WTC11 (cell line): ENCODE measurements at regions not wholly inside any gene's neighbourhood (a gene's known extent, or its start where the extent isn't known, plus 50 kb on each side); places are given as distances from the start of the nearest gene placed in this dataset.

ENCODE experiments used
- CREB1 ChIP-seq: sonication (generic); formaldehyde crosslinking; IDR thresholded peaks from 2 replicates; pipeline ENCODE4 v1.8.0; 2023; ENCODE audit warnings: mild to moderate bottlenecking, missing genetic modification reagents
- ETV6 ChIP-seq: sonication (generic); formaldehyde crosslinking; IDR thresholded peaks from 2 replicates; pipeline ENCODE4 v1.8.1; 2022; ENCODE audit warnings: mild to moderate bottlenecking, missing genetic modification reagents
- IRF2 ChIP-seq: sonication (generic); formaldehyde crosslinking; IDR thresholded peaks from 2 replicates; pipeline ENCODE4 v1.8.0; 2022; ENCODE audit warnings: low read depth, missing genetic modification reagents, borderline replicate concordance
- JUN ChIP-seq: sonication (generic); formaldehyde crosslinking; IDR thresholded peaks from 2 replicates; pipeline ENCODE4 v1.8.0; 2023; ENCODE audit warnings: mild to moderate bottlenecking, missing genetic modification reagents
- NR3C1 ChIP-seq: sonication (generic); formaldehyde crosslinking; conservative IDR thresholded peaks from 2 replicates; pipeline ENCODE4 v1.8.1; 2023; ENCODE audit warnings: low read depth, mild to moderate bottlenecking, missing genetic modification reagents
- RELA ChIP-seq: sonication (generic); formaldehyde crosslinking; IDR thresholded peaks from 2 replicates; pipeline ENCODE4 v1.8.1; 2022; ENCODE audit warnings: missing genetic modification reagents, mild to moderate bottlenecking, borderline replicate concordance
- SMAD3 ChIP-seq: sonication (generic); formaldehyde crosslinking; IDR thresholded peaks from 2 replicates; pipeline ENCODE4 v1.8.0; 2022; ENCODE audit warnings: missing genetic modification reagents, mild to moderate bottlenecking, borderline replicate concordance
- TF ChIP-seq, protein P1 (sequence below): fragments of 200-600 bp; IDR thresholded peaks from 2 replicates; pipeline ENCODE4 v1.8.0; 2022; ENCODE audit warnings: antibody characterized with exemption
- TF ChIP-seq, protein P2 (sequence below): sonication (generic); formaldehyde crosslinking; conservative IDR thresholded peaks from 2 replicates; pipeline ENCODE4 v1.8.1; 2023; ENCODE audit warnings: mild to moderate bottlenecking, low read depth, missing genetic modification reagents, moderate library complexity
- TF ChIP-seq, protein P3 (sequence below): sonication (generic); formaldehyde crosslinking; IDR thresholded peaks from 2 replicates; pipeline ENCODE4 v1.8.1; 2023; ENCODE audit warnings: mild to moderate bottlenecking, missing genetic modification reagents
- TF ChIP-seq, protein P4 (sequence below): sonication (generic); formaldehyde crosslinking; IDR thresholded peaks from 2 replicates; pipeline ENCODE4 v1.8.0; 2022; ENCODE audit warnings: mild to moderate bottlenecking, missing genetic modification reagents
- TF ChIP-seq, protein P5 (sequence below): fragments of 250-450 bp; sonication (Bioruptor Pico); IDR thresholded peaks from 2 replicates; pipeline ENCODE4 v1.9.0; 2021; ENCODE audit warnings: mild to moderate bottlenecking, borderline replicate concordance

DNA sequence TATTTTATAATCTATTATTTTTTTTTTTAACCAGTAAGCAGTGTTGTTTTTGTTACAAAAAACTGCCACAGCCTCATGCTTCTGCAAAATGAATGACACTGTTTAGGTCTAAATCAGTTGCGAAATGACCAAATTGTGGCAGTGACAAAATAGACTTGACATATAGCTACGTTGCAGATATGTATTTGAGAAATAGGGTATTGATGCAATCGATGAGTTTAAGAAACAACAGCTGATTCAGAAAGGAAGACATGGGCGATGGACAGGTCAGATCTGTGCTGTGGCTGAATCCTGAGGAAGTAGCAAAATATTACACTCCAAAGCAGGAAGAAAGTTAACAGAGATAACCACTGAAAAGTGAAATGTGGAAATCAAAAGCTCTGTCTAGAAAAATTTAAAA lies 89.0 kb upstream of the STEAP4 start:
- TF ChIP-seq, protein P1, sequence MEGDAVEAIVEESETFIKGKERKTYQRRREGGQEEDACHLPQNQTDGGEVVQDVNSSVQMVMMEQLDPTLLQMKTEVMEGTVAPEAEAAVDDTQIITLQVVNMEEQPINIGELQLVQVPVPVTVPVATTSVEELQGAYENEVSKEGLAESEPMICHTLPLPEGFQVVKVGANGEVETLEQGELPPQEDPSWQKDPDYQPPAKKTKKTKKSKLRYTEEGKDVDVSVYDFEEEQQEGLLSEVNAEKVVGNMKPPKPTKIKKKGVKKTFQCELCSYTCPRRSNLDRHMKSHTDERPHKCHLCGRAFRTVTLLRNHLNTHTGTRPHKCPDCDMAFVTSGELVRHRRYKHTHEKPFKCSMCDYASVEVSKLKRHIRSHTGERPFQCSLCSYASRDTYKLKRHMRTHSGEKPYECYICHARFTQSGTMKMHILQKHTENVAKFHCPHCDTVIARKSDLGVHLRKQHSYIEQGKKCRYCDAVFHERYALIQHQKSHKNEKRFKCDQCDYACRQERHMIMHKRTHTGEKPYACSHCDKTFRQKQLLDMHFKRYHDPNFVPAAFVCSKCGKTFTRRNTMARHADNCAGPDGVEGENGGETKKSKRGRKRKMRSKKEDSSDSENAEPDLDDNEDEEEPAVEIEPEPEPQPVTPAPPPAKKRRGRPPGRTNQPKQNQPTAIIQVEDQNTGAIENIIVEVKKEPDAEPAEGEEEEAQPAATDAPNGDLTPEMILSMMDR: no peak
- TF ChIP-seq SMAD3 (no peak), RELA (no peak), IRF2 (no peak), JUN (CRISPR knock-in tag) (no peak), ETV6 (no peak), NR3C1 (CRISPR knock-in tag) (no peak), CREB1 (CRISPR knock-in tag) (no peak)
- TF ChIP-seq, protein P2, sequence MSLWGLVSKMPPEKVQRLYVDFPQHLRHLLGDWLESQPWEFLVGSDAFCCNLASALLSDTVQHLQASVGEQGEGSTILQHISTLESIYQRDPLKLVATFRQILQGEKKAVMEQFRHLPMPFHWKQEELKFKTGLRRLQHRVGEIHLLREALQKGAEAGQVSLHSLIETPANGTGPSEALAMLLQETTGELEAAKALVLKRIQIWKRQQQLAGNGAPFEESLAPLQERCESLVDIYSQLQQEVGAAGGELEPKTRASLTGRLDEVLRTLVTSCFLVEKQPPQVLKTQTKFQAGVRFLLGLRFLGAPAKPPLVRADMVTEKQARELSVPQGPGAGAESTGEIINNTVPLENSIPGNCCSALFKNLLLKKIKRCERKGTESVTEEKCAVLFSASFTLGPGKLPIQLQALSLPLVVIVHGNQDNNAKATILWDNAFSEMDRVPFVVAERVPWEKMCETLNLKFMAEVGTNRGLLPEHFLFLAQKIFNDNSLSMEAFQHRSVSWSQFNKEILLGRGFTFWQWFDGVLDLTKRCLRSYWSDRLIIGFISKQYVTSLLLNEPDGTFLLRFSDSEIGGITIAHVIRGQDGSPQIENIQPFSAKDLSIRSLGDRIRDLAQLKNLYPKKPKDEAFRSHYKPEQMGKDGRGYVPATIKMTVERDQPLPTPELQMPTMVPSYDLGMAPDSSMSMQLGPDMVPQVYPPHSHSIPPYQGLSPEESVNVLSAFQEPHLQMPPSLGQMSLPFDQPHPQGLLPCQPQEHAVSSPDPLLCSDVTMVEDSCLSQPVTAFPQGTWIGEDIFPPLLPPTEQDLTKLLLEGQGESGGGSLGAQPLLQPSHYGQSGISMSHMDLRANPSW (CRISPR knock-in tag): no peak
- TF ChIP-seq, protein P3, sequence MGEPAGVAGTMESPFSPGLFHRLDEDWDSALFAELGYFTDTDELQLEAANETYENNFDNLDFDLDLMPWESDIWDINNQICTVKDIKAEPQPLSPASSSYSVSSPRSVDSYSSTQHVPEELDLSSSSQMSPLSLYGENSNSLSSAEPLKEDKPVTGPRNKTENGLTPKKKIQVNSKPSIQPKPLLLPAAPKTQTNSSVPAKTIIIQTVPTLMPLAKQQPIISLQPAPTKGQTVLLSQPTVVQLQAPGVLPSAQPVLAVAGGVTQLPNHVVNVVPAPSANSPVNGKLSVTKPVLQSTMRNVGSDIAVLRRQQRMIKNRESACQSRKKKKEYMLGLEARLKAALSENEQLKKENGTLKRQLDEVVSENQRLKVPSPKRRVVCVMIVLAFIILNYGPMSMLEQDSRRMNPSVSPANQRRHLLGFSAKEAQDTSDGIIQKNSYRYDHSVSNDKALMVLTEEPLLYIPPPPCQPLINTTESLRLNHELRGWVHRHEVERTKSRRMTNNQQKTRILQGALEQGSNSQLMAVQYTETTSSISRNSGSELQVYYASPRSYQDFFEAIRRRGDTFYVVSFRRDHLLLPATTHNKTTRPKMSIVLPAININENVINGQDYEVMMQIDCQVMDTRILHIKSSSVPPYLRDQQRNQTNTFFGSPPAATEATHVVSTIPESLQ: no peak
- TF ChIP-seq, protein P4, sequence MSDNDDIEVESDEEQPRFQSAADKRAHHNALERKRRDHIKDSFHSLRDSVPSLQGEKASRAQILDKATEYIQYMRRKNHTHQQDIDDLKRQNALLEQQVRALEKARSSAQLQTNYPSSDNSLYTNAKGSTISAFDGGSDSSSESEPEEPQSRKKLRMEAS (CRISPR knock-in tag): no peak
- TF ChIP-seq, protein P5, sequence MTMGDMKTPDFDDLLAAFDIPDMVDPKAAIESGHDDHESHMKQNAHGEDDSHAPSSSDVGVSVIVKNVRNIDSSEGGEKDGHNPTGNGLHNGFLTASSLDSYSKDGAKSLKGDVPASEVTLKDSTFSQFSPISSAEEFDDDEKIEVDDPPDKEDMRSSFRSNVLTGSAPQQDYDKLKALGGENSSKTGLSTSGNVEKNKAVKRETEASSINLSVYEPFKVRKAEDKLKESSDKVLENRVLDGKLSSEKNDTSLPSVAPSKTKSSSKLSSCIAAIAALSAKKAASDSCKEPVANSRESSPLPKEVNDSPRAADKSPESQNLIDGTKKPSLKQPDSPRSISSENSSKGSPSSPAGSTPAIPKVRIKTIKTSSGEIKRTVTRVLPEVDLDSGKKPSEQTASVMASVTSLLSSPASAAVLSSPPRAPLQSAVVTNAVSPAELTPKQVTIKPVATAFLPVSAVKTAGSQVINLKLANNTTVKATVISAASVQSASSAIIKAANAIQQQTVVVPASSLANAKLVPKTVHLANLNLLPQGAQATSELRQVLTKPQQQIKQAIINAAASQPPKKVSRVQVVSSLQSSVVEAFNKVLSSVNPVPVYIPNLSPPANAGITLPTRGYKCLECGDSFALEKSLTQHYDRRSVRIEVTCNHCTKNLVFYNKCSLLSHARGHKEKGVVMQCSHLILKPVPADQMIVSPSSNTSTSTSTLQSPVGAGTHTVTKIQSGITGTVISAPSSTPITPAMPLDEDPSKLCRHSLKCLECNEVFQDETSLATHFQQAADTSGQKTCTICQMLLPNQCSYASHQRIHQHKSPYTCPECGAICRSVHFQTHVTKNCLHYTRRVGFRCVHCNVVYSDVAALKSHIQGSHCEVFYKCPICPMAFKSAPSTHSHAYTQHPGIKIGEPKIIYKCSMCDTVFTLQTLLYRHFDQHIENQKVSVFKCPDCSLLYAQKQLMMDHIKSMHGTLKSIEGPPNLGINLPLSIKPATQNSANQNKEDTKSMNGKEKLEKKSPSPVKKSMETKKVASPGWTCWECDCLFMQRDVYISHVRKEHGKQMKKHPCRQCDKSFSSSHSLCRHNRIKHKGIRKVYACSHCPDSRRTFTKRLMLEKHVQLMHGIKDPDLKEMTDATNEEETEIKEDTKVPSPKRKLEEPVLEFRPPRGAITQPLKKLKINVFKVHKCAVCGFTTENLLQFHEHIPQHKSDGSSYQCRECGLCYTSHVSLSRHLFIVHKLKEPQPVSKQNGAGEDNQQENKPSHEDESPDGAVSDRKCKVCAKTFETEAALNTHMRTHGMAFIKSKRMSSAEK (CRISPR knock-in tag): no peak
